GM21528 (cell line): ENCODE measurements at regions not wholly inside any gene's neighbourhood (a gene's known extent, or its start where the extent isn't known, plus 50 kb on each side); places are given as distances from the start of the nearest gene placed in this dataset.
"Not testable (repeated sequence)": the region's sequence is repeated elsewhere in the genome, so short reads cannot be mapped to it uniquely, and the experiment has no call there.

Source experiments
- ATAC-seq: cut with Tn5 transposase; IDR thresholded peaks from one replicate; pipeline ENCODE4 v1.9.1; 2021; ENCODE audit warnings: mild to moderate bottlenecking, moderate library complexity; ENCODE audit not compliant: unreplicated experiment, low FRiP score

DNA sequence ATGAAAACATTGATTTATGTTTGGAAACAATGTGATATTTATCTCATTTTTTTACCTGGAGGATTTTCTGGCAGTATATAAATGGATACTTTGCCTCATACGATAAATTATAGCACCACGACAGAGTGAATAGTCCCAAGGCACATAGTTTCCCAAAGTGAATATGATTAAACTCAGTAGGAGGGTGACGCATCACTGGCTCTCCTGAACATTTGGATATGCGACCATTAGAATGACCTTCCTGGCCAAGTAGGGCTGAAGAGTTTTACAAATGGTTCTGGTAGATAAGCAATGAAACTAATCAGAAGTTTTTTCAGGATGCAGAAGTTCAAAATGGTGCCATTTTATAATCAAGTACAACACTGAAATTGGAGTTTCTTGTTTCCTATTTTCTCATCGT lies 397.7 kb downstream of the AASDHPPT start:
- ATAC-seq: no peak

DNA sequence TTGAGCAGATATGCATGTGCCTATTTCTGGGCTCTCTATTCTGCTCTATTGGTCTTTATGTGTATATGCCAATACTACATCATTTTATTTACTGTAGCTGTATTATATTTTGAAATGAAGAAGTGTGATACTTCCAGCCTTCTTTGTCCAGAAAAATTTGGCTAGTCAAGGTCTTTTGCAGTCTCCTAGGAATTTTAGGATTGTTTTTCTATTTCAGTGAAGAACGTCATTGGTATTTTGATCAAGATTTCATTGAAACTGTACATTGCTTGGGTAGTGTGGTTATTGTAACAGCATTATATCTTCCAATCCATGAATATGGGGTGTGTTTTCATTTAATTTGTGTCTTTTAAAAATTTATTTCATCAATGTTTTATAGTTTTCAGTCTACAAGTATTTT lies 400.3 kb downstream of the AASDHPPT start:
- no peak for ATAC-seq

DNA sequence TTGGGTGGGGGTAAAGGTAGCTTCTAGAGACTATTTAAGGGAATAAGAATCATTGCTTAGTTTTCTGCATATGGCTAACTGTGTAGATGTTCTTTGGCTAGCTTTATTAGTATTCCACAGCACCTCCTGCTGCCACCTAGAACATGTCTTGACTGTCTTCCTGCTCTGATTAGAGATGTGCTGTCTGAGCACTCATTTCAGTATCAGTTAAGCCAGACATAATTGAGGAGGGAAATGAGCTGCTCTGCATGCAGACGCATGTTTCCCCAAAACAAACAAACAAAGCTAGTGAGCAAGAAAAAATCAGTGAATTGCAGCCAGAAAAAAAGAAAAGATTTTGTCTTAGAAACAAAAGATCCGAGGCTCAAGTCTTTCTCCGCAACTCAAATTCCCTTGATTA lies 402.2 kb downstream of the AASDHPPT start:
- ATAC-seq: no peak

DNA sequence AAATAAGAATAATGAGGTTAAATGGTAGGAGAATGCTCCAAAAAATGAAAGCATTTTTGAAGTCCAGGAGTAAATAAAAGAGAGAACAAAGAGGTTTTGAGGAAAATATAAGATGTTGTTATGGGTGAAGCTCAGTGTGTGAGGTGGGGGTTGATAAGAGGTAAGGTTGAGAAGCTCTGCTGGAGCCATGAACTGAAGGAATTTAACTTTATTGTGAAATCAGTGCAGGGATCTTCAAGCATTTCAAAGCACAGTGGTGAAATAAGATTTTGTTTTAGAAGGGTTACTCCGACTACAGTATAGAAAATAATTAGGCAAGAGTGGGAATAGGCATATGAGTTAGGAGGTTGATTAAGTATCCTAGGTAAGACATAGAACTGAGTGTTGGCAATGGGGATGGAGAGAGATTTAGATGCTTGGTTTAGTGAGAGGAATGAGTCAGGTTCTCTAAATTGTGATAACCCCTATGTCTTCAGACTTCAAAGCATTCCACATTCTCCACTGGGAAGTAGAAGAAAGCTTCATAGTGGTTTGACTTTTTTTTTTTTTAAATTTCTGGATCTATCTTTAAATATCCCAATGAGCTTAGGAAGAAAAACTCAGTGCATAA lies 403.2 kb downstream of the AASDHPPT start:
- ATAC-seq: no peak

DNA sequence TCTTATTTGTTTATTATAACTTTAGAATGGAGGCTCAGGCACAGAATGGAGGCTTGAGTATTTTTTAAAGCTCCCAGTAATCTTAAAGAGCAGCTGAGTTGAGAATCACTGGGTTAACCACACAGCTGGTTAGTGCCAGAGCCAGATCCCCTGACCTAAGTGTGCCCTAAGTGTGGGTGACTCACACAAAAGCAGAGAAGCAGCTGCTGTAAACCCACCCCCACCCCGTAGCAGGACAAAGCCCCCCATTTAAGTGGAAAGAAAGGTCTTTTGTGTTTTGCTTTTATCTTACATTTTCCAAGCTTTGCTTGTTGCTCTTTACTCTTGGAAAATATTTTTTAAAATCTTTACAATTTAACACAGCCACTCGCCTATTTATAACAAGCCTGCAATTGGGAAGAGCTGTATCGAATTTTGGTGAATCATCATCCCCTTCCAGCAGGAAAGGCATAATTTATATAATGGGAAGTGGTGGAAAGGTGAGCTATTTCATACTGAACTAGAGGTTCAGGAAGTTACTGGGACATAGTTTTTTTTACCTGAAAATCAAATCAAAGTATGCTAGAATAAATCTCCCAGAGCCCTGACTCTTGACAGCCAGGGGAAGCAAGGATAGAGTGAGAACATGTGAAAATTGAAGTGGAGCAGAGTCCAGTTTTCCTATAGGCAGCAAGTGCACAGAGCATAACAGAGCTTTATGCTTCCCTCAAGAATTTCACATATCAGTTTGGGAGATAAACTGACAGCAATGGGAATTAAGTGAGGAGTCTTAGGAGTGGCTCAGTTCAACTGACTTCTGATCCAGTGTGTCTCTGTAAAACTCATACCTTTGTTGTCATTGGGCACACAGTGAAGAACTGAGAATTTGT lies 405.7 kb downstream of the AASDHPPT start:
- no peak for ATAC-seq

DNA sequence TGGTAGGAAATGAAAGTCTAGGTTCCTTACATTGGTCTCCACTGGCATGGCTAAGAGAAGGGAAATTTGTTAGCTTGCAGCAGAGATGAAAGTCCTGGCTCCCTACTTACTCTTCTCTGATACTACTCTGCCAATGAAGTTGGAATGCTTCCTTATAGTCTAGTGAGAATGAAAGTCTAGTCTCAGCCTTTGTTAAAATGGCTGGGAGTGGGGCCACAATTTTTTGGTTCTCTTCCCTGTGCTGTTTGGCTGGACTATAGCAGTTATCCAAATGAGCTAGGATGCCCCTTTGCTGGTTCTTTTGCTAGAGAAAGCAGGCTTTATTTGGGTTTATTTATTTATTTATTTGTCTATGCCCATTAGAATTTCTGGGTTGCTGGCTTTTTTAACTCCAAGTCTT lies 414.3 kb downstream of the AASDHPPT start:
- no peak for ATAC-seq

DNA sequence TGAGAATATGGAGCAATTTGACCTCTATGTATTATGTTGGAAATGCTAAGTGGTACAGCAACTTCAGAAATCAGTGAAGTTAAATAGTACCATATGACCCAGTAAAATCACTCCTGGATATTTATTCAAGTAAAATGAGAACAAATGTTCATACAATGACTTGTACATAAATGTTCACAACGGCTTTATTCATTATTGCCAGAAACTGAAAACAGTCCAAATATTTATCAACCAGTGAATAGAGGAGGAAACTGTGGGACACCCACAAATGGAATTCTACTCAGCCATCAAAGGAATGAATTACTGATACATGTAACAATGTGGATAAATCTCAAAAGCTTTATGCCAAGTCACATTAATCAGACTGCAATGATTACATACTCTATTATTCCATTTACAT lies 416.3 kb downstream of the AASDHPPT start:
- no peak for ATAC-seq

DNA sequence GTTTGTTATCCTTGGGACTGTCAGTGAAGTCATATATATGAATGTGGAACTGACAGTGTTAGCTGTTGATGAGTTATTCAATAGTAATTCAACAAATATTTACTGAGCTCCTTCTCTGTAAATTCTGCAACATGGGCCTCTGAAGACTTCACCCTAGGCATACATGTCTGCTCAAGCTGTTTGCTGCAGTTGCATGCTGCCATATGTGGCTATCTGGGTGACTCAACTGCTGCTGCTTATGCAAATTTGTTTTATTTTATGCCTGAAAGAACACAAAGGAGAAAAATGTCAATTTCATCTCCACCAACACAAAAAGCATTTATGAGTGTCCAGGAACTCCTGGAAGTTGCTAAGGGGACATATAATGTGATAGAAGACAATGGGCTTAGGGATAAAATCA lies 417.6 kb downstream of the AASDHPPT start:
- ATAC-seq: no peak

DNA sequence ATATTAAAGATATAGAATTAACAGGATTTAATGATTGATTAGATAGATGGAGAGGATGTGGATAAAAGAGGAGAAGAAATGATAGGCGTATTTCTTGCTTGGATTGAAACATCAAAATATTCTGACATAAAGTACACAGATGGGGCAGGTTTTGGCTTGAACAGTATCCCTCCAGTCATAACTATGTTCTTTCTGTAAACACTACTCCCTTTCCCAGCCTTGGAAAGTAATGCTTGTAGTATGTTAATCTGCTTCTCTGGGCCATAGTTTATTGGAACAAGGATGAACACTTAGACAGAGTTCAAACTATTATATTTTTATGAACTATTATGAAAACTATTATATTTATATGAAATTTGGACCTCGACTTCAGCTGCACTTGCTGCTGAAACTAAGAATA lies 419.2 kb downstream of the AASDHPPT start:
- ATAC-seq: no peak

DNA sequence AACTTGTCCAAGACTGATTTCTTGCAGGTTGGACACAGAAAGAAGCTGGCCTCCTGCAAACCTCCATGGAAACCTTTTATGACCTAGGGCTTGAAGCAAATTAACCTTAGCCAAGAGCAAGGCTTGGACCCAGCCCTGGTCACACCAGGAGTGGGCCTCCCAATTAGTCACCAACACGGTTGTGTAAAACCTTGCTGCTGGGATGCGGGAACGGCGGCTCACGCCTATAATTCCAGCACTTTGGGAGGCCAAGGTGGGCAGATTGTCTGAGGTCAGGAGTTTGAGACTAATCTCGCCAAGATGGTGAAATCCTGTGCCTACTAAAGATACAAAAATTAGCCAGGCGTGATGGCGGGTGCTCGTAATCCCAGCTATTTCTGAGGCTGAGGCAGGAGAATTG lies 419.9 kb downstream of the AASDHPPT start:
- no peak for ATAC-seq

DNA sequence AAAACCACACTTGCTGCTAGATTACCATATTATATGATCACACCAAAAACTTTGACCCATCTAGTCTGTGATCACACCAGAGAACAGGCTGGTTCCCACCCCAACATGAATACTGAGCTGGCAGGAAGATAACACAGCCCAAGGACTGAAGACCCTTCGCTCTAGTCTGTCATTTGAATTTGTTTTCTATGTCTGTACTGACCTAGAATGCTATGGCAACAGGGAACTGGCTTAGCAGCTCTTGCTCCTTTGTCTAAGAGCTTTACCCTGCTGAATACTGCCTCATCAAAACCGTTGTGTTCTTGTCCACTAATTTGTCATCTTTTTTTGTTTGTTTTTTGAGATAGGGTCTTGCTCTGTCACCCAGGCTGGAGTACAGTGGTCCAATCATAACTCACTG lies 420.4 kb downstream of the AASDHPPT start:
- no peak for ATAC-seq

DNA sequence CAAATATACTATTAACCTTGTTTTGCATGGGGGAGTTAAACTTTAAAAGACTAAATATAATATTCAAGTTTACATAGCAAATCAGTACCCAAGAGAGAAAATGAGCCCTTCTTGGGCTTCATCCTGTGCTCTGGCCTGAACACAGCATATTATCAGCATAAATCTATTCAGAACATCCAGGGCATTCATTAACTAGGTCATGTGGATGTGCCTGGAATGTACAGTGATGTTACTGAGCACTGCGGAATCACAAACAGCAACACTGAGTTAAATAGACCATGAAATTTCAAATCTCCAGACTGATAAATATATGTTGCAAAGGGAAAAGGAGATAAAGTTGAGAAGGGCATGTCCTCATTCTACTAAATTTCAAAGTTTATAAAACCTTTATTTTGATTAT lies 426.4 kb downstream of the AASDHPPT start:
- no peak for ATAC-seq

DNA sequence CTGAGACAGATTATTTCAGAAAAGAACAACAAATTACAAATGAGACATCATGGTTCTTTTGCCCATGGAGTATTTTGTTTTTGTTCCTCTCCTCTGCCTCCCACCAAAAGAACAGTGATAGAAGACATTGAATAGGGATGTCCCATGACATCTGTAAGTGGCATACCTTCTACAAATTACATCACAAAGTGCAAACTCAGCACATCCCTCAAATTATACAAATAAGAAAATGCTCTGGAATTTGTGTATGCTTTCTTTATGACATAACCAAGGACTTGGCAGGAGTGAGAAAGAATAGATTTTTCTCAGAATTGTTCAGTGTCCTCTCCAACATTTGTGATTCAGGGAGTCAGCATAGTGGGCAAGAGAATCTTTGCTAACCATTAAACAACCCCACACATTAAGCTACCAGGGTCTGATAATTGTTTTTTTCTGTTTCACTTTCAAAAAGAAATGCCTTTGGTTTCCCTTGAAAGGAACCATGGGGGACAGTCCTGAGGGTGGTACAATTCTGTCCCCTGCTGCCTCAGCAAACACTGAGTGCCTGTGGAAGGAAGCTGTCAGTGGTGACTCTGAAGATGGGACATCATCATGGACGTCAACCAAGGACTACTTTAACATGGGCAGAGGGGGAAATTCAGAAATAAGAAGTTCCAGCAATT lies 430.3 kb downstream of the AASDHPPT start:
- no peak for ATAC-seq

DNA sequence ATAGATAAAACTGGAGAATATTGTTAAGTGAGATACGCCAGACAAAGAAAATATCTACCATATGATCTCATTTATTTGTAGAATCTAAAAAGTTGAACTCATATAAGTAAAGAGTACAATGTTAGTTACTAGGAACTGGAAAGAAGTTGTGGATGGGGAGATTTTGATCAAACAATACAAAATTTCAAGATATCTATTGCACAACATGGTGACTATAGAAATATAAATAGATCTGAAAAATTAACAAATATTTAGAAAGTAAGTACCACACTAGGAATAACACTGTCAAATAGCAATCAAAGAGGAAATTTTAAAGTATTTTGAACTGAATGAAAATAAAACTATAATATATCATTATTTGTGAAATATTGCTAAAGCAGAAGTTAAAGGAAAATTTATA lies 437.2 kb downstream of the AASDHPPT start:
- ATAC-seq: no peak

DNA sequence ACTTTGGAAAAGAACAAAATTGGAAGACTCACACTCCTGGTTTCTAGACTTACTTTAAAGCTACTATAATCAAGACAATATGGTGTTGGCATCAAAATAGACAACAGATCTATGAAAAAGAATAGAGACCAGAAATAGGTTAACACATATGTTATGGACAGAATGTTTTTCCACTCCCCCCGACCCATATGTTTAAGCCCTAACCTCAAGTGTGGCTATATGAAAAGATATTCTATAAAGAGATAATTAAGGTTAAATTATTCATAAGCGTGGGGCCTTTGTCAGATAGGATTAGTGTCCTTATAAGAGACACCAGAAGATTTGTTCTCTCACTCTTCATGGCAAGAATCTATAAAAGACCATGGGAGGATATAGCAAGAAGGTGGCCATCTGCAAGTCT lies 440.0 kb downstream of the AASDHPPT start:
- ATAC-seq: no peak

DNA sequence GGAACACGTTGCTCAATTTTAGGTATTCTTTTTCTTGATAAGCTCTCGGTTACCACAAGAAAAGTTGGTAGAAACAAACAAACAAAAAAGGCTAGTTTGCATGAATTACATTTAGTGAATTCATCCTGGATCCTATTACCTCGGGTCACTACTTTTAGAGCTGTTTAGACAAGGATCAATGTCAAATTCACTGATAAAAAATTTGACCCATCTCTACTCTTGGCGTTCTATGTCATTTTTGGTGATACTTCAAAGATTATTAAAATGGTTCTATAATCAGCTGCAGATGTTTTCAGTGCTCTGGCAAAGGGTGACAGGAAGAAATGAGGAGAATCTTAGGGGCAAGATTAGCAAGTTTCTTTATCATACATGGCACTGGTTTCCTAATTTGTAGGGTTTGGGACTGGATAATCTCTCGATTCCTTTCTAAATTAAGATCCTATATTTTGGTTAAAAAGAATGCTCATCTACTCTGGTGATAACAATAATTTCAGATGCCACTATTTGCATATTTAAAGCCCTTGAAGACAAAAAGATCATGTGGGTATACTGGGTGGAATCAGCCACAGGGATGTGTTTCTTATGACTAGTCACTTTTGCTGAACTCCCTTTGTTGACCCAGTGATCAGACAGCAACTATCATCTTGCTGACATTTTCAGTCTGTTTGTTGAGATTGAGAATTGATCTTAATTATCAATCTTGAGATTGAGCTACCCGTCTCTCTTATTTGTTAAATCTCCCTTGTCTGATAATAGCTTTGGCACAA lies 442.9 kb downstream of the AASDHPPT start:
- ATAC-seq: no peak

DNA sequence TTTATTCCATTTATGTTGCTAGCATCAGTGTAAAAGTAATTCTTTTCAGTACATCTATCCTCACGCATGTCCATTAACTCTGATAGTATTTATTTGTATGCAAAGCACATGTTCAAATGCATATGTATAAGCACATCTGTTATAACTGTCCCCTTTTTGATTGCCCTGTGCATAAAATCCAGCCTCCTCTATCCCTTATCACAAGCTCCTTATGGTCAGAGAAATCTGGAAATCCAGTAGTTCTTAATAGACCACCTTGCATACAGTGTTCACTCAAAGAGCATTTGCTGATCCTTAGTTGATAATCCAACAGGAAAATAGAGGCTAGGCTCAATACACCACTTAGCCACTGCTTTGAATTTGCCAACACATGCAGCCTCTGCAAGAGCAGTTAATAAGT lies 443.5 kb downstream of the AASDHPPT start:
- no peak for ATAC-seq

DNA sequence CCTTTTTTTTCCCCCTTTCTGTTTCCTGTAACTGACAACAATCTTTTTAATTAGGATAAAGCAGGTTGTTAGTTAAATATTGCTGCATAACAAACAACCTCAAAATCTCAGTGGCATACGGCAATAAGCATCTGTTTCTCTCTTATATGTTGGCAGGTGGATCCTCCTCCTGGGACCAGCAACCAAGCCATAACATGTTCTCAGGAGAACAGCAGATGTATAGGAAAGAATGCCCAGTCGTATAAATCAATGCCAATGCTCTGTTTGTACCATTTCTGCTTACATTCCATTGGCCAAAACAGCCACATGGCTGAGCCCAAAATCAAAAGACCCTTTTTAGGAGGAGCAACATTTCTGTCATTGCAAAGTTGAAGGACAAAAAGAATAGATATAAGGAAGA lies 445.7 kb downstream of the AASDHPPT start:
- no peak for ATAC-seq

DNA sequence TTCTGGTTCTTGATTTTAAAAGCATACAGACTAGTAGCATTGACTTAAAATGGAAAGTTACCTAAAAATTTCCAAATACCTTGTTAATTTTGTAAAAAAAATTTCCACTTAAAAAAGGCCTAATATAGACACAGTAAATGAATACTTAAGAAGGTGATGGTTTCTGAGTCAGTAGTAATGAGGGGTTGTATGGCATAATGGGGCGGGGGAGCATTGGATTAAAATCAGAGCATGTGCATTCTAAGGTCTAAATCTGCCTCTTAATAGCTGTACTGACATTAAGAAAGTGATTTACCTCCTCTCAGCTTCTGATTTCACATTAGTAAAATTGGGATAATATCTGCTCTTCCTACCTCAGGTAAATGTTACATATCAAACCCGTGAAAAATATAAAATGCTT lies 446.5 kb downstream of the AASDHPPT start:
- no peak for ATAC-seq

DNA sequence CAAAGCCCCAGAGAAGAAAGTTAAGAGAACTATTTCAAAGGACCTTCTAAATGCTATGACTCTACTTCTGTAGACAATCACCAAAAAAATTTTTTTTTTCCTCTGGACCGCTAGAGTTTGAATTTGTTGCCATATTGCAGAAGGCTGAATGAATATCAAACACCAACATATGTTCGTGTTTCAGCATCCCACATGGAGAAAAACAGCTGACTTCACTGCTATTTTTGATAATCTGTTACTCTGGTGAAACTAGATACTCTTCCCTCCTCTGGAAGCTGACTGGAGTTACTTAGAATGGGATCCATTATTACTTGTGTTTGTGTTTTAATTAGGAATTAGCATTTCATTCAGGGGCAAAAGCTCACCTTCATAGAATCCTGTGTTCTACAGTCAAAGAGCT lies 447.0 kb downstream of the AASDHPPT start:
- ATAC-seq: no peak

DNA sequence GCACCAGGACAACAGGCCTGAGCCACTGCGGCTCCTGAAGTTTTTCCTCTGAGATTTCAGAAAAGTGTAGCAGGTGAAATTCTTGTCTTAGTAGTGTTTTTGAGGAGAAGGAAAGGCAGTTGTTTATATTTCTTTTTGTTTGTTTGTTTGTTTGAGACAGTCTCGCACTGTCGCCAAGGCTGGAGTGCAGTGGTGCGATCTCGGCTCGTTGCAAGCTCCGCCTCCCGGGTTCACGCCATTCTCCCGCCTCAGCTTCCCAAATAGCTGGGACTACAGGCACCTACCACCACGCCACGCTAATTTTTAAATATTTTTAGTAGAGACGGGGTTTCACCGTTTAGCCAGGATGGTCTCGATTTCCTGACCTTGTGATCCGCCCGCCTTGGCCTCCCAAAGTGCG lies 454.2 kb downstream of the AASDHPPT start:
- not testable (repeated sequence) for ATAC-seq
